ENCODE measurements at regions not wholly inside any gene's neighbourhood (a gene's known extent, or its start where the extent isn't known, plus 50 kb on each side); places are given as distances from the start of the nearest gene placed in this dataset.

GRCh38 chr4:108342325-108342970, 173.7 kb upstream of the LEF1 start:
- no peak for TF ChIP-seq POLR2AphosphoS5 (IDR thresholded peaks at IDR 0.05)
- TF ChIP-seq POLR2A (IDR thresholded peaks at IDR 0.05) = no peak
